Heart left ventricle (tissue), 13 donors: ENCODE measurements at regions not wholly inside any gene's neighbourhood (a gene's known extent, or its start where the extent isn't known, plus 50 kb on each side); places are given as distances from the start of the nearest gene placed in this dataset.

Source experiments
- POLR2A ChIP-seq, 2 donors: fragments of 450-650 bp; IDR thresholded peaks; one replicate each; pipeline ENCODE4 v1.6.1; 2017; ENCODE audit warnings: antibody characterized with exemption in 2 of 2, mild to moderate bottlenecking in 2 of 2, moderate library complexity in 2 of 2
- TF ChIP-seq, protein P1 (sequence below), 12 donors: fragments of 200-600 bp; sonication (generic) in 4 of 12; IDR thresholded peaks; one replicate each; pipeline versions ENCODE4 v1.5.0 to v1.8.0; 2018 to 2022; ENCODE audit warnings: antibody characterized with exemption in 12 of 12, mild to moderate bottlenecking in 5 of 12
- donor health status: ischemic (EF 13 %, LVEDD 7.1; RV severe dilation, severe dysfunction).
- donor health status: DM: no; HTN: yes; CAD: no.
- donor health status: DM: no; HTN: no; CAD: no.
- donor health status: ischemic (EF 25% LVEDD 6.9; RV normal size, moderate dysfunction).
- donor health status: ischemic (EF 25% LVEDD 5.7; RV mildly dilated, moderate dysfunction).
- donor health status: ischemic (EF 35%, LVEDD 5.7; RV mildly dilated, moderate dysfunction).
- donor health status: nonischemic (EF 11% LVEDD 7.7; RV severe dilation, severe dysfunction).
- donor health status: DM: yes; HTN: yes; CAD: no.
- donor health status: PGD.
- donor health status: ischemic (EF 29% LVEDD 5.4; RV normal size, mild dysfunction).
- donor health status: nonischemic (EF 23%, LVEDD 6.1; RV moderate dilation, normal function).

DNA sequence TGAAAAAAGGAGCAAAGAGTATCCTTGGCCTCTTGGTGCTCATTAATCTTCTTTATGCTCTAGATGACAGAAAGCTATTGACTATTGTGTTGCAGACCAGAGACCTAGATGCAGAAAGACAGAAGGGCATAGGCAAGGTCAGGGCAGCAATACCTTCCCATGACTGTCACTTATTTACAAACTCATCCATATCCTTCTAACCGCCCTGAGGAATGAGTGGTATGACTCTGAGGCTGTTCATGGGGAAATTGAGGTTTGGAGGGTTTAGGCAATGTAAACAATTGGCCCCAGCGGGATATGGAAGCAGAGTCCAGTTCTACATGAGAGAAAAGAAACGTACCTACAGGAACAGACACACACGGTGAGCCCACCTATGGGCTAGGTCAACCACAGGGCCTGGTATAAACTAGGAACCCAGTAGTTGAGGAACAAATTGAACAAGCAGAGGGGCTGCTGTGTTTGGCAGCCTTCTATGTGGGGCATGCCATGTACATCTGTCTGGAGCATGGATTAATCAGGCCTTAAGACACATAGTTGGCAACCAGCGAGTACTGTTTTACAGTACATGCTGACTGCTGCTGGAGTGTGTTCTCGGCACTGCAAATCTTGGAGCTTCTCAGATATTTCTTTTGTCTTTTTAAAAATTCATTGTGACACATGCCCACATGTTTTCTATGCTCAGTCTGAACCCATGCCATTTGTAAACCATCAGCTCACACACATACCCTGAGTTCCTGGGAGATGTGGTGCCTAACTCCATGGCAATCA is 159.7 kb upstream of the NTF3 start:
- TF ChIP-seq, protein P1, sequence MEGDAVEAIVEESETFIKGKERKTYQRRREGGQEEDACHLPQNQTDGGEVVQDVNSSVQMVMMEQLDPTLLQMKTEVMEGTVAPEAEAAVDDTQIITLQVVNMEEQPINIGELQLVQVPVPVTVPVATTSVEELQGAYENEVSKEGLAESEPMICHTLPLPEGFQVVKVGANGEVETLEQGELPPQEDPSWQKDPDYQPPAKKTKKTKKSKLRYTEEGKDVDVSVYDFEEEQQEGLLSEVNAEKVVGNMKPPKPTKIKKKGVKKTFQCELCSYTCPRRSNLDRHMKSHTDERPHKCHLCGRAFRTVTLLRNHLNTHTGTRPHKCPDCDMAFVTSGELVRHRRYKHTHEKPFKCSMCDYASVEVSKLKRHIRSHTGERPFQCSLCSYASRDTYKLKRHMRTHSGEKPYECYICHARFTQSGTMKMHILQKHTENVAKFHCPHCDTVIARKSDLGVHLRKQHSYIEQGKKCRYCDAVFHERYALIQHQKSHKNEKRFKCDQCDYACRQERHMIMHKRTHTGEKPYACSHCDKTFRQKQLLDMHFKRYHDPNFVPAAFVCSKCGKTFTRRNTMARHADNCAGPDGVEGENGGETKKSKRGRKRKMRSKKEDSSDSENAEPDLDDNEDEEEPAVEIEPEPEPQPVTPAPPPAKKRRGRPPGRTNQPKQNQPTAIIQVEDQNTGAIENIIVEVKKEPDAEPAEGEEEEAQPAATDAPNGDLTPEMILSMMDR (IDR thresholded peaks at IDR 0.05) = no peak
- TF ChIP-seq POLR2A (IDR thresholded peaks at IDR 0.05) = no peak
